GM12878 (cell line): ENCODE measurements at regions not wholly inside any gene's neighbourhood (a gene's known extent, or its start where the extent isn't known, plus 50 kb on each side); places are given as distances from the start of the nearest gene placed in this dataset.

ENCODE experiments used
- ATAC-seq: fragments of 200-7000 bp; cut with Tn5 transposase; 3 replicates; pipeline ENCODE4 v1.9.1; 2020; ENCODE audit warnings: mild to moderate bottlenecking, moderate library complexity
- BruUV-seq: library from RNA; stranded (reverse); fragments of 400-500 nt; replicated peaks from 2 replicates; lab custom pipeline; 2021; lab: Mats Ljungman, UMichigan
- CTCF ChIA-PET: fragments of 300-600 bp; sonication (Branson Sonifier 250); formaldehyde crosslinking; extraction: SDS; loops from one replicate; lab custom pipeline; 2021; ENCODE audit warnings: inconsistent platforms; lab: Yijun Ruan, JAX
- POLR2A ChIA-PET: fragments of 350-600 bp; formaldehyde crosslinking; extraction: SDS; loops from one replicate; lab custom pipeline; 2021; ENCODE audit warnings: inconsistent platforms; lab: Charles Lee
- RAD21 ChIA-PET: fragments of 300-600 bp; sonication (Branson Sonifier 250); formaldehyde crosslinking; loops from one replicate; lab custom pipeline; 2023; ENCODE audit warnings: antibody characterized with exemption; ENCODE audit not compliant: unreplicated experiment; lab: Charles Lee
- SMC1A ChIA-PET: fragments of 300-600 bp; sonication (Branson Sonifier 250); formaldehyde crosslinking; loops from one replicate; lab custom pipeline; 2023; ENCODE audit not compliant: unreplicated experiment, uncharacterized antibody; lab: Charles Lee
- DNase-seq: peaks from one replicate; pipeline ENCODE4 v3.0.0-alpha.2; 2011; ENCODE audit warnings: low read depth, low spot score
- FAIRE-seq: peaks from 3 replicates; lab custom pipeline; 2011; peaks lifted over from hg19 to GRCh38; lab: Jason Lieb, UNC
- H2AFZ ChIP-seq: 2 replicates; pipeline ENCODE4 v1.6.0; 2011; ENCODE audit warnings: low read depth, low read length, control low read depth; ENCODE audit not compliant: control insufficient read depth
- H3K27ac ChIP-seq: 2 replicates; pipeline ENCODE4 v1.5.1; 2011; ENCODE audit warnings: control low read depth; ENCODE audit not compliant: control insufficient read depth, insufficient read depth
- H3K27me3 ChIP-seq, 2 experiments: replicated peaks in 1 of 2; 2 replicates each; pipeline versions ENCODE4 v1.6.0 to v1.6.1; 2011; ENCODE audit warnings: low read length in 1 of 2; ENCODE audit not compliant: control insufficient read depth in 2 of 2, insufficient read depth in 2 of 2
- H3K36me3 ChIP-seq, 2 experiments: 2 replicates each; pipeline ENCODE4 v1.5.1; 2011; ENCODE audit warnings: low read length in 1 of 2; ENCODE audit not compliant: control insufficient read depth in 2 of 2, insufficient read depth in 2 of 2
- H3K4me1 ChIP-seq: 2 replicates; pipeline ENCODE4 v1.6.1; 2011; ENCODE audit warnings: mild to moderate bottlenecking, low read length, moderate library complexity, mixed read lengths; ENCODE audit not compliant: control insufficient read depth, insufficient read depth
- H3K4me2 ChIP-seq: 2 replicates; pipeline ENCODE4 v1.6.0; 2011; ENCODE audit warnings: control low read depth; ENCODE audit not compliant: control insufficient read depth, insufficient read depth
- H3K4me3 ChIP-seq: fragments of 200-600 bp; sonication (generic); 2 replicates; pipeline ENCODE4 v1.5.1; 2016
- H3K79me2 ChIP-seq: 2 replicates; pipeline ENCODE4 v1.6.0; 2011; ENCODE audit warnings: low read length; ENCODE audit not compliant: control insufficient read depth, insufficient read depth
- H3K9ac ChIP-seq: 2 replicates; pipeline ENCODE4 v1.8.0; 2011; ENCODE audit warnings: low read length, control low read depth, mixed read lengths; ENCODE audit not compliant: control insufficient read depth, insufficient read depth
- H3K9me3 ChIP-seq: replicated peaks from 3 replicates; pipeline ENCODE4 v1.5.1; 2011; ENCODE audit warnings: mild to moderate bottlenecking, low read length; ENCODE audit not compliant: control insufficient read depth, insufficient read depth
- H4K20me1 ChIP-seq: 2 replicates; pipeline ENCODE4 v1.6.0; 2011; ENCODE audit not compliant: control insufficient read depth, insufficient read depth
- KDM1A ChIP-seq: fragments of 200-600 bp; sonication (generic); IDR thresholded peaks from 2 replicates; pipeline ENCODE4 v1.6.1; 2016; ENCODE audit warnings: borderline replicate concordance
- MLLT1 ChIP-seq: fragments of 450-650 bp; IDR thresholded peaks from 2 replicates; pipeline ENCODE4 v1.6.1; 2016; ENCODE audit warnings: mild to moderate bottlenecking
- SREBF1 ChIP-seq: IDR thresholded peaks from 2 replicates; pipeline ENCODE4 v1.6.1; 2012; ENCODE audit warnings: mild to moderate bottlenecking, low read length
- SREBF2 ChIP-seq: IDR thresholded peaks from 2 replicates; pipeline ENCODE4 v1.6.1; 2012; ENCODE audit warnings: mild to moderate bottlenecking, low read length
- WRNIP1 ChIP-seq: IDR thresholded peaks from 2 replicates; pipeline ENCODE4 v1.6.1; 2011; ENCODE audit warnings: low read depth, low read length, improper control_type of control experiment, borderline replicate concordance
- ZNF207 ChIP-seq: fragments of 450-650 bp; IDR thresholded peaks from 2 replicates; pipeline ENCODE4 v1.6.1; 2014; ENCODE audit warnings: antibody characterized with exemption, mild to moderate bottlenecking, borderline replicate concordance
- WGBS: methylation state at CpG from one replicate; pipeline ENCODE4 v1.1.6; 2016; ENCODE audit warnings: low lambda C conversion rate; ENCODE audit not compliant: insufficient replicate concordance, insufficient coverage; ENCODE audit errors: missing lambda C conversion rate; 5-methylcytosine and 5-hydroxymethylcytosine counted together
- in situ Hi-C: fragments of 300-500 bp; cut with MboI; formaldehyde crosslinking; loops from 9 replicates; pipeline ENCODE4 v1.14.3; 2018; ENCODE audit warnings: mixed read lengths
- intact Hi-C: fragments of 100-400 bp; cut with micrococcal nuclease; formaldehyde crosslinking; loops from one replicate; pipeline ENCODE4 v1.14.2; 2022; ENCODE audit not compliant: unreplicated experiment

DNA sequence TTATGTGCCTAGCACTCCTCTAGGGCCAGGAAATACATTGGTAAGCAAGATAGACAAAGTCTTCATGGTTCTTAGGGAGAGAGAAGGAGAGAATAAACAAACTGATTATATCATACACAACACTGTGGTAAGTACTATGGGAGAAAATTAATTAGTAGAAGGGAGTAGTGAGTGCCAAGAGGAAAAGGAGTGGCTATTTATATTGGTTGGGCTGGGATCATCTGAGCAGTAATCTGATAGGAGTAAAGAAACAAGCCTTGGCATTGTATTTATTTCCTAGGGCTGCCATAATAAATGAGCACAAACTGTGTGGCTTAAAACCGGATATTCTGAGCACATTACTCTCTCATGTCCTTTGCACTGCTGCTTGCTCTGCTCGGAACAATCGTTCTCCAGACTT lies 158.1 kb upstream of the PHF14 start (continued):
- TF ChIP-seq SREBF2 = no peak

DNA sequence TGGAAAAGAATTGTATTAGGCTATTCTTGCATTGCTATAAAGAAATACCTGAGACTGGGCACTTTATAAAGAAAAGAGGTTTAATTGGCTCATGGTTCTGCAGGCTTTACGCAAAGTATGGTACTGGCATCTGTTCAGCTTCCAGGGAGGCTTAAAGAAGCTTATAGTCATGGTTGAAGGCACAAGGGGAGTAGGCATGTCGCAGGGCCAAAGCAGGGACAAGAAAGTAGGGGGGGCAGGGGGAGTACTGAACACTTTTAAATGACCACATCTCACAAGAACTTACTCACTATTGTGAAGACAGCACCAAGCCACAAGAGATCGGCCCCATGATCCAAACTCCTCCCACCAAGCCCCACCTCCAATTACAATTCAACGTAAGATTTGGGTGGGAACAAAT lies 152.5 kb upstream of the PHF14 start:
- Histone ChIP-seq H3K9me3 (no peaks in the 10 kb centered on the region), H2AFZ (no peak overlapping the region), H3K9ac (no peak overlapping the region), H3K4me1 (no peaks in the 10 kb centered on the region)
- no TSS peak for BruUV-seq
- SMC1A ChIA-PET = no interaction called here
- TF ChIP-seq MLLT1 = no peak
- no peak for TF ChIP-seq WRNIP1
- TF ChIP-seq KDM1A = no peak
- TF ChIP-seq, all 136 proteins: peak for 0
- no peak for ATAC-seq
- Histone ChIP-seq H3K79me2 (no peaks in the 10 kb centered on the region), H3K27ac (no peak overlapping the region), H3K36me3 (no peaks in the 10 kb centered on the region), H3K4me3 (no peak overlapping the region), H3K4me2 (no peak overlapping the region), H4K20me1 (no peaks in the 10 kb centered on the region), H3K27me3 (no peaks in the 10 kb centered on the region)
- DNase-seq = no peak
- ChIA-PET POLR2A (no interaction called here), RAD21 (no interaction called here), CTCF (no interaction called here)
- 26% methylated on average over 4 of the region's 4 CpGs for WGBS
- intact Hi-C loops = no loop called here
- FAIRE-seq = no peak
- in situ Hi-C loops = no loop called here

- BruUV-seq = no TSS peak
- no peaks in the 10 kb centered on the region for H3K36me3 ChIP-seq
- no peaks in the 10 kb centered on the region for H3K4me1 ChIP-seq
- H3K27ac ChIP-seq = no peak overlapping the region
- WGBS = 25% methylated on average over 1 of the region's 1 CpG
- intact Hi-C loops = no loop called here
- H3K9me3 ChIP-seq = no peaks in the 10 kb centered on the region
- no peak overlapping the region for H3K9ac ChIP-seq
- H2AFZ ChIP-seq = no peak overlapping the region
- TF ChIP-seq ZNF207 (no peak), SREBF1 (no peak), KDM1A (no peak), MLLT1 (no peak)
- FAIRE-seq (no peak), DNase-seq (no peak), ATAC-seq (no peak)
- ChIA-PET POLR2A (interaction anchor here (1.4 kb wide), 1 partner anchor 24 kb away, joined by 3 read pairs; no protein-coding TSS in a partner anchor), CTCF (no interaction called here), RAD21 (no interaction called here), SMC1A (interaction anchor here (0.6 kb wide), 1 partner anchor 340 kb away, joined by 3 read pairs; no protein-coding TSS in a partner anchor)
- no peaks in the 10 kb centered on the region for H4K20me1 ChIP-seq
- in situ Hi-C loops = no loop called here
- no peak overlapping the region for H3K4me2 ChIP-seq
- H3K27me3 ChIP-seq = no peaks in the 10 kb centered on the region
- H3K4me3 ChIP-seq = no peak overlapping the region
- H3K79me2 ChIP-seq = no peaks in the 10 kb centered on the region
These were observed 149.5 kb upstream of the PHF14 start for GRCh38 chr7:10824154-10824553.
